PC-3 (cell line): ENCODE measurements at regions not wholly inside any gene's neighbourhood (a gene's known extent, or its start where the extent isn't known, plus 50 kb on each side); places are given as distances from the start of the nearest gene placed in this dataset.

ENCODE experiments used
- ATAC-seq: fragments of 200-7000 bp; cut with Tn5 transposase; 2 replicates; pipeline ENCODE4 v1.9.1; 2020; ENCODE audit warnings: mild to moderate bottlenecking, moderate library complexity
- BruUV-seq: library from RNA; stranded (reverse); fragments of 400-500 nt; replicated peaks from 2 replicates; lab custom pipeline; 2021; lab: Mats Ljungman, UMichigan
- CTCF ChIA-PET: fragments of 300-600 bp; sonication (Branson Sonifier 250); formaldehyde crosslinking; loops from one replicate; lab custom pipeline; 2022; ENCODE audit warnings: antibody characterized with exemption; lab: Charles Lee
- POLR2A ChIA-PET: fragments of 300-600 bp; sonication (Branson Sonifier 250); formaldehyde crosslinking; loops from one replicate; lab custom pipeline; 2022; ENCODE audit warnings: antibody characterized with exemption; ENCODE audit not compliant: unreplicated experiment; lab: Charles Lee
- DNase-seq: peaks from one replicate; pipeline ENCODE4 v3.0.0-alpha.2; 2015
- H2AFZ ChIP-seq: fragments of 300-600 bp; sonication (generic); 2 replicates; pipeline ENCODE4 v1.6.0; 2016; ENCODE audit warnings: antibody characterized with exemption, low read length
- H3F3A ChIP-seq: fragments of 300-600 bp; sonication (generic); one replicate; pipeline ENCODE4 v1.6.0; 2017; ENCODE audit warnings: antibody characterized with exemption, low read length, control low read depth, mild to moderate bottlenecking; ENCODE audit not compliant: unreplicated experiment
- H3K27ac ChIP-seq: fragments of 300-600 bp; sonication (generic); 2 replicates; pipeline ENCODE4 v1.5.1; 2016; ENCODE audit warnings: mild to moderate bottlenecking, low read length
- H3K27me3 ChIP-seq: fragments of 300-600 bp; sonication (generic); 2 replicates; pipeline ENCODE4 v1.6.1; 2016; ENCODE audit warnings: low read length, mixed read lengths
- H3K36me3 ChIP-seq: fragments of 300-600 bp; sonication (generic); 2 replicates; pipeline ENCODE4 v1.6.1; 2016; ENCODE audit warnings: low read depth, mixed run types, low read length, mixed read lengths
- H3K4me1 ChIP-seq: fragments of 300-600 bp; sonication (generic); 2 replicates; pipeline ENCODE4 v1.5.1; 2016; ENCODE audit warnings: low read length; ENCODE audit not compliant: insufficient read depth
- H3K4me2 ChIP-seq: fragments of 300-600 bp; sonication (generic); 2 replicates; pipeline ENCODE4 v1.6.0; 2016; ENCODE audit warnings: low read length
- H3K4me3 ChIP-seq: fragments of 300-600 bp; sonication (generic); 2 replicates; pipeline ENCODE4 v1.5.1; 2016; ENCODE audit warnings: mild to moderate bottlenecking, low read length, mixed read lengths
- H3K79me2 ChIP-seq: fragments of 300-600 bp; sonication (generic); 2 replicates; pipeline ENCODE4 v1.6.1; 2017; ENCODE audit warnings: low read length, mixed read lengths
- H3K9ac ChIP-seq: fragments of 300-600 bp; sonication (generic); 2 replicates; pipeline ENCODE4 v1.6.0; 2016; ENCODE audit warnings: mild to moderate bottlenecking, low read length
- H3K9me2 ChIP-seq: fragments of 300-600 bp; sonication (generic); replicated peaks from 2 replicates; pipeline ENCODE4 v1.6.1; 2016; ENCODE audit warnings: mixed run types, low read length, mixed read lengths
- H3K9me3 ChIP-seq: fragments of 300-600 bp; sonication (generic); 2 replicates; pipeline ENCODE4 v1.6.1; 2016; ENCODE audit warnings: low read length, mixed read lengths
- H4K20me1 ChIP-seq: fragments of 300-600 bp; sonication (generic); 2 replicates; pipeline ENCODE4 v1.6.1; 2016; ENCODE audit warnings: low read length, mixed read lengths
- CTCF ChIP-seq: fragments of 300-600 bp; sonication (generic); conservative IDR thresholded peaks from 2 replicates; pipeline ENCODE4 v1.5.1; 2017; ENCODE audit warnings: antibody characterized with exemption, low read depth, mild to moderate bottlenecking, low read length
- EZH2 ChIP-seq: fragments of 300-600 bp; sonication (generic); IDR thresholded peaks from one replicate; pipeline ENCODE4 v1.6.1; 2017; ENCODE audit warnings: antibody characterized with exemption, mild to moderate bottlenecking, low read length; ENCODE audit not compliant: unreplicated experiment
- EZH2phosphoT487 ChIP-seq: fragments of 300-600 bp; sonication (generic); IDR thresholded peaks from 2 replicates; pipeline ENCODE4 v1.6.1; 2018; ENCODE audit warnings: mild to moderate bottlenecking, antibody characterized with exemption, low read length, borderline replicate concordance
- intact Hi-C: fragments of 100-400 bp; cut with micrococcal nuclease; formaldehyde crosslinking; loops from 2 replicates; pipeline ENCODE4 v1.9.0; 2023

GRCh38 chr4:111618908-111619307 is 526.3 kb upstream of the FAM241A start:
- CTCF ChIA-PET: no interaction called here
- Histone ChIP-seq H3K4me1 (no peaks in the 10 kb centered on the region), H3K9me3 (no peaks in the 10 kb centered on the region), H3K9ac (no peak overlapping the region), H3K36me3 (no peaks in the 10 kb centered on the region), H3K27me3 (no peaks in the 10 kb centered on the region), H3K79me2 (no peaks in the 10 kb centered on the region), H2AFZ (no peak overlapping the region), H3K9me2 (no peaks in the 10 kb centered on the region), H3K4me3 (no peak overlapping the region), H3F3A (no peaks in the 10 kb centered on the region), H3K4me2 (no peak overlapping the region), H3K27ac (no peak overlapping the region), H4K20me1 (no peaks in the 10 kb centered on the region)
- no TSS peak for BruUV-seq
- peak; percentile 22 for DNase-seq
- POLR2A ChIA-PET: no interaction called here
- TF ChIP-seq EZH2phosphoT487 (no peak), EZH2 (no peak)
- intact Hi-C loops: no loop called here
- peak; percentile 64 for ATAC-seq

- CTCF ChIA-PET: no interaction called here
- no peaks in the 10 kb centered on the region for H3K36me3 ChIP-seq
- no peaks in the 10 kb centered on the region for H3F3A ChIP-seq
- POLR2A ChIA-PET: no interaction called here
- H3K4me3 ChIP-seq: no peak overlapping the region
- H2AFZ ChIP-seq: no peak overlapping the region
- H3K9me2 ChIP-seq: no peaks in the 10 kb centered on the region
- H3K27me3 ChIP-seq: no peaks in the 10 kb centered on the region; the same call in 1 of the 2 replicates
- DNase-seq (no peak), ATAC-seq (no peak)
- no peak overlapping the region for H3K9ac ChIP-seq
- H3K27ac ChIP-seq: no peak overlapping the region
- intact Hi-C loops: no loop called here
- no peaks in the 10 kb centered on the region for H3K79me2 ChIP-seq
- no TSS peak for BruUV-seq
- no peaks in the 10 kb centered on the region for H3K4me1 ChIP-seq
- H4K20me1 ChIP-seq: no peaks in the 10 kb centered on the region
- TF ChIP-seq EZH2 (no peak), CTCF (no peak), EZH2phosphoT487 (no peak)
- no peaks in the 10 kb centered on the region for H3K9me3 ChIP-seq
- no peak overlapping the region for H3K4me2 ChIP-seq
Measured at GRCh38 chr4:111628437-111628836, 516.8 kb upstream of the FAM241A start.

- no peak overlapping the region for H3K4me3 ChIP-seq
- CTCF ChIA-PET: interaction anchor here (1.0 kb wide), 1 partner anchor 495 kb away, joined by 4 read pairs; no protein-coding TSS in a partner anchor
- peak; percentile 63 for ATAC-seq
Measured at GRCh38 chr4:111630705-111631104, 514.5 kb upstream of the FAM241A start.

More at GRCh38 chr4:111630705-111631104, 514.5 kb upstream of the FAM241A start:
- Histone ChIP-seq H3K4me1 (no peaks in the 10 kb centered on the region), H2AFZ (no peak overlapping the region), H3K27me3 (peaks cover 16% of the 10 kb centered on the region), H3F3A (no peaks in the 10 kb centered on the region), H3K79me2 (no peaks in the 10 kb centered on the region), H3K36me3 (no peaks in the 10 kb centered on the region), H3K9me3 (no peaks in the 10 kb centered on the region), H4K20me1 (no peaks in the 10 kb centered on the region), H3K9ac (no peak overlapping the region), H3K4me2 (no peak overlapping the region), H3K27ac (no peak overlapping the region), H3K9me2 (no peaks in the 10 kb centered on the region)
- peak; percentile 45 for DNase-seq
- POLR2A ChIA-PET: no interaction called here
- TF ChIP-seq EZH2 (no peak), CTCF (peak; percentile 68), EZH2phosphoT487 (no peak)
- BruUV-seq: no TSS peak
- intact Hi-C loops: loop anchor here (1.0 to 5.0 kb wide), 6 partner anchors 155 to 1633 kb away; no protein-coding TSS in a partner anchor
